ENCODE measurements at regions not wholly inside any gene's neighbourhood (a gene's known extent, or its start where the extent isn't known, plus 50 kb on each side); places are given as distances from the start of the nearest gene placed in this dataset.

DNA sequence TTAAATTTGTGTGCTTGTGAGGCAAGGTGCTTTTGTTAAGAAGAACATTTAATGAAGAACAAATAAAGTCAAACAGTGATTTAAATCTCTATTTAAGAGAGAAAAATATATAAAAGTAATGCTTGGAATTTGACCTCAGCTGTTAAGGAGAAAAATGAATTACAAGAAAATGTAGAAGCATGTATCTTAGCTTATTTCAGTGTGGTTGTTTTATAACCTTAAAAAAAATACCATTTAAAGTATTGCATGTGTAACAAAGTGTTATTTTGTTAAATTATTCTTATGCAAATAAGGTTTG is 537.0 kb upstream of the SPRY2 start:
- TF ChIP-seq POLR2AphosphoS5 (IDR thresholded peaks at IDR 0.05; ENCODE audit: borderline replicate concordance, low read depth, low read length) (no peak), EZH2 (IDR thresholded peaks at IDR 0.05) (no peak), FOXP2 (optimal IDR thresholded peaks at IDR 0.05; ENCODE audit: control extremely low read depth, extremely low read length, insufficient read depth) (no peak)

Measured in SK-N-MC (cell line).